Endothelial cell of umbilical vein (primary cell): ENCODE measurements at regions not wholly inside any gene's neighbourhood (a gene's known extent, or its start where the extent isn't known, plus 50 kb on each side); places are given as distances from the start of the nearest gene placed in this dataset.

Experiments used
- BruUV-seq: library from RNA; stranded (reverse); fragments of 400-500 nt; replicated peaks from 2 replicates; lab custom pipeline; 2021; lab: Mats Ljungman, UMichigan
- CTCF ChIA-PET: fragments of 300-600, 350-600 bp; sonication (Branson Sonifier 250); formaldehyde crosslinking; loops from one replicate; lab custom pipeline; 2021; ENCODE audit warnings: antibody characterized with exemption, inconsistent platforms; lab: Charles Lee
- POLR2A ChIA-PET: fragments of 300-600, 350-600 bp; sonication (Branson Sonifier 250); formaldehyde crosslinking; loops from one replicate; lab custom pipeline; 2021; ENCODE audit warnings: antibody characterized with exemption, inconsistent platforms; lab: Charles Lee
- DNase-seq: peaks from one replicate; pipeline ENCODE4 v3.0.0-alpha.2; 2011; ENCODE audit warnings: low read depth, low spot score
- FAIRE-seq: peaks from 2 replicates; lab custom pipeline; 2011; peaks lifted over from hg19 to GRCh38; lab: Jason Lieb, UNC
- H2AFZ ChIP-seq: 2 replicates; pipeline ENCODE4 v1.6.0; 2012; ENCODE audit warnings: low read depth, low read length, control low read depth, inconsistent platforms
- H3K27ac ChIP-seq: 2 replicates; pipeline ENCODE4 v1.5.1; 2011; ENCODE audit warnings: low read depth, mild to moderate bottlenecking, control low read depth, low read length, moderate library complexity; ENCODE audit not compliant: insufficient read depth
- H3K27me3 ChIP-seq, 2 experiments: 2 replicates each; pipeline versions ENCODE4 v1.6.0 to v1.6.1; 2011; ENCODE audit warnings: low read length in 2 of 2, mixed read lengths in 1 of 2; ENCODE audit not compliant: control insufficient read depth in 2 of 2, insufficient read depth in 2 of 2
- H3K36me3 ChIP-seq, 2 experiments: 2 replicates in 1 of 2; 3 replicates in 1 of 2; pipeline ENCODE4 v1.5.1; 2011; ENCODE audit warnings: low read length in 2 of 2, mild to moderate bottlenecking in 1 of 2, moderate library complexity in 1 of 2; ENCODE audit not compliant: control insufficient read depth in 2 of 2, insufficient read depth in 2 of 2; ENCODE audit errors: extremely low read depth in 1 of 2
- H3K4me1 ChIP-seq: 3 replicates; pipeline ENCODE4 v1.5.1; 2011; ENCODE audit warnings: mild to moderate bottlenecking, low read length; ENCODE audit not compliant: control insufficient read depth, insufficient read depth; ENCODE audit errors: extremely low read depth
- H3K4me2 ChIP-seq: 2 replicates; pipeline ENCODE4 v1.6.1; 2011; ENCODE audit warnings: low read length, control low read depth, mixed read lengths; ENCODE audit not compliant: insufficient read depth
- H3K4me3 ChIP-seq, 3 experiments: fragments of 200-600 bp in 1 of 3; sonication (generic), shearing (Covaris generic) in 1 of 3; replicated peaks in 1 of 3; 2 replicates each; pipeline ENCODE4 v1.5.1; 2011 to 2016; ENCODE audit warnings: control low read depth in 3 of 3, low read length in 3 of 3, mild to moderate bottlenecking in 2 of 3, inconsistent platforms in 1 of 3, low read depth in 1 of 3, moderate library complexity in 1 of 3; ENCODE audit not compliant: insufficient read depth in 1 of 3
- H3K79me2 ChIP-seq: 2 replicates; pipeline ENCODE4 v1.6.0; 2012; ENCODE audit warnings: low read length, inconsistent platforms; ENCODE audit not compliant: control insufficient read depth, insufficient read depth
- H3K9ac ChIP-seq: replicated peaks from 2 replicates; pipeline ENCODE3; 2011; ENCODE audit warnings: low read length, control low read depth; ENCODE audit not compliant: insufficient read depth; ENCODE audit errors: extremely low read depth
- H3K9me1 ChIP-seq: replicated peaks from 3 replicates; pipeline ENCODE4 v1.6.0; 2011; ENCODE audit warnings: mild to moderate bottlenecking, low read length; ENCODE audit not compliant: control insufficient read depth, insufficient read depth; ENCODE audit errors: extremely low read depth
- H3K9me3 ChIP-seq: replicated peaks from 2 replicates; pipeline ENCODE4 v1.5.1; 2012; ENCODE audit warnings: low read length, inconsistent platforms; ENCODE audit not compliant: control insufficient read depth, insufficient read depth
- H4K20me1 ChIP-seq: replicated peaks from 2 replicates; pipeline ENCODE3; 2011; ENCODE audit warnings: mild to moderate bottlenecking, low read length; ENCODE audit not compliant: control insufficient read depth, insufficient read depth; ENCODE audit errors: extremely low read depth
- CTCF ChIP-seq, 2 donors: IDR thresholded peaks; 1 replicate in 1 of 2; 2 replicates in 1 of 2; pipeline ENCODE4 v1.5.1; 2011; ENCODE audit warnings: low read length in 2 of 2, mild to moderate bottlenecking in 2 of 2, moderate library complexity in 2 of 2, control low read depth in 1 of 2, inconsistent platforms in 1 of 2, low read depth in 1 of 2; ENCODE audit not compliant: insufficient read depth in 1 of 2; ENCODE audit errors: extremely low read depth in 1 of 2
- EZH2 ChIP-seq: IDR thresholded peaks from 2 replicates; pipeline ENCODE4 v1.6.1; 2012; ENCODE audit warnings: borderline replicate concordance, low read depth, mild to moderate bottlenecking, moderate library complexity, low read length, inconsistent platforms; ENCODE audit not compliant: severe bottlenecking
- FOS ChIP-seq: IDR thresholded peaks from 2 replicates; pipeline ENCODE4 v1.6.1; 2011; ENCODE audit warnings: mild to moderate bottlenecking, low read length, moderate library complexity, borderline replicate concordance; ENCODE audit not compliant: insufficient read depth
- GATA2 ChIP-seq: IDR thresholded peaks from 2 replicates; pipeline ENCODE4 v1.7.0; 2011; ENCODE audit warnings: low read depth, mild to moderate bottlenecking, moderate library complexity, mixed read lengths, low read length; ENCODE audit not compliant: insufficient read length, insufficient read depth
- MAX ChIP-seq: IDR thresholded peaks from 2 replicates; pipeline ENCODE4 v1.6.1; 2011; ENCODE audit not compliant: insufficient read depth, insufficient read length
- MYC ChIP-seq: IDR thresholded peaks from one replicate; pipeline ENCODE4 v1.6.1; 2011; ENCODE audit warnings: mild to moderate bottlenecking, low read depth, low read length
- POLR2AphosphoS5 ChIP-seq: IDR thresholded peaks from 2 replicates; pipeline ENCODE4 v1.6.1; 2012; ENCODE audit warnings: low read depth, mild to moderate bottlenecking, control low read depth, low read length, moderate library complexity; ENCODE audit not compliant: insufficient read depth
- dilution Hi-C: fragments of 300-500 bp; cut with MboI; formaldehyde crosslinking; loops from one replicate; pipeline ENCODE4 v1.15.0; 2019; ENCODE audit warnings: low sequenced_read_pairs; ENCODE audit not compliant: extremely low pct_ligation_motif_present
- intact Hi-C: fragments of 100-400 bp; cut with micrococcal nuclease; formaldehyde crosslinking; loops from one replicate; pipeline ENCODE4 v1.10.0; 2022

- FAIRE-seq (no peak), DNase-seq (no peak)
- no peak for TF ChIP-seq EZH2
- no peaks in the 10 kb centered on the region for H3K27me3 ChIP-seq
- H3K9me3 ChIP-seq = no peaks in the 10 kb centered on the region
- no peak overlapping the region for H3K9ac ChIP-seq
- dilution Hi-C loops = no loop called here
- H3K4me3 ChIP-seq = no peak overlapping the region
- no peak overlapping the region for H3K27ac ChIP-seq
- ChIA-PET POLR2A (no interaction called here), CTCF (no interaction called here)
- H3K79me2 ChIP-seq = no peaks in the 10 kb centered on the region
- H2AFZ ChIP-seq = no peak overlapping the region
- no peaks in the 10 kb centered on the region for H3K36me3 ChIP-seq
- H3K9me1 ChIP-seq = no peaks in the 10 kb centered on the region
- H3K4me1 ChIP-seq = no peaks in the 10 kb centered on the region
- no TSS peak for BruUV-seq
- no peaks in the 10 kb centered on the region for H4K20me1 ChIP-seq
- intact Hi-C loops = no loop called here
- H3K4me2 ChIP-seq = no peak overlapping the region
Measured at GRCh38 chr4:114368751-114369150, 229.9 kb upstream of the UGT8 start.

- Histone ChIP-seq H3K9ac (no peak overlapping the region), H3K27me3 (no peaks in the 10 kb centered on the region), H3K9me3 (no peaks in the 10 kb centered on the region), H3K4me2 (no peak overlapping the region), H3K36me3 (no peaks in the 10 kb centered on the region), H3K79me2 (no peaks in the 10 kb centered on the region), H3K27ac (no peak overlapping the region), H3K4me1 (no peaks in the 10 kb centered on the region), H3K9me1 (no peaks in the 10 kb centered on the region), H3K4me3 (no peak overlapping the region), H4K20me1 (no peaks in the 10 kb centered on the region), H2AFZ (no peak overlapping the region)
- FAIRE-seq (no peak), DNase-seq (no peak)
- intact Hi-C loops (no loop called here), dilution Hi-C loops (no loop called here)
- TF ChIP-seq CTCF (IDR thresholded peaks at IDR 0.05; ENCODE audit: extremely low read depth in 1 of 2, insufficient read depth in 1 of 2, low read depth in 1 of 2, low read length in 2 of 2) (no peak), GATA2 (no peak), MYC (no peak), EZH2 (no peak), FOS (no peak), MAX (no peak), POLR2AphosphoS5 (no peak)
- no TSS peak for BruUV-seq
- ChIA-PET POLR2A (no interaction called here), CTCF (interaction anchor here (0.7 kb wide), 1 partner anchor 368 kb away, joined by 3 read pairs; no protein-coding TSS in a partner anchor)
Measured at GRCh38 chr4:114373508-114373907, 225.1 kb upstream of the UGT8 start.
